ENCODE measurements at regions not wholly inside any gene's neighbourhood (a gene's known extent, or its start where the extent isn't known, plus 50 kb on each side); places are given as distances from the start of the nearest gene placed in this dataset.

- no peak for TF ChIP-seq CTCF (conservative IDR thresholded peaks at IDR 0.05)
- TF ChIP-seq ZFX (IDR thresholded peaks at IDR 0.05) = no peak
Observed at GRCh38 chr6:99136488-99136887, 188.7 kb upstream of the FBXL4 start.
